GM18861 (cell line): ENCODE measurements at regions not wholly inside any gene's neighbourhood (a gene's known extent, or its start where the extent isn't known, plus 50 kb on each side); places are given as distances from the start of the nearest gene placed in this dataset.

Experiments
- ATAC-seq: cut with Tn5 transposase; IDR thresholded peaks from one replicate; pipeline ENCODE4 v1.9.1; 2021; ENCODE audit not compliant: unreplicated experiment

- no peak for ATAC-seq
Observed at GRCh38 chr14:25108291-25108690, 58.3 kb upstream of the STXBP6 start.

GRCh38 chr14:25103820-25104219 is 53.9 kb upstream of the STXBP6 start:
- no peak for ATAC-seq

GRCh38 chr14:25103271-25103670 is 53.3 kb upstream of the STXBP6 start:
- ATAC-seq = no peak

- no peak for ATAC-seq
Observed at GRCh38 chr14:25102788-25103187, 52.8 kb upstream of the STXBP6 start.

GRCh38 chr14:25101276-25101675 is 51.3 kb upstream of the STXBP6 start:
- no peak for ATAC-seq
